Astrocyte (in vitro differentiated cells and primary cell): ENCODE measurements at regions not wholly inside any gene's neighbourhood (a gene's known extent, or its start where the extent isn't known, plus 50 kb on each side); places are given as distances from the start of the nearest gene placed in this dataset.

Source experiments
- DNase-seq: peaks from one replicate; pipeline ENCODE4 v3.0.0-alpha.2; 2010; ENCODE audit warnings: low read depth
- FAIRE-seq: peaks from 2 replicates; lab custom pipeline; 2011; peaks lifted over from hg19 to GRCh38; lab: Jason Lieb, UNC
- H2AFZ ChIP-seq: 2 replicates; pipeline ENCODE4 v1.6.0; 2012; ENCODE audit warnings: low read depth, low read length, inconsistent platforms
- H3K27ac ChIP-seq: 2 replicates; pipeline ENCODE4 v1.5.1; 2011; ENCODE audit warnings: low read depth, low read length, inconsistent platforms
- H3K27me3 ChIP-seq: 2 replicates; pipeline ENCODE4 v1.6.0; 2011; ENCODE audit warnings: low read length, inconsistent platforms; ENCODE audit not compliant: insufficient read depth
- H3K36me3 ChIP-seq: 2 replicates; pipeline ENCODE4 v1.5.1; 2011; ENCODE audit warnings: low read length, inconsistent platforms; ENCODE audit not compliant: insufficient read depth
- H3K4me1 ChIP-seq: 2 replicates; pipeline ENCODE4 v1.5.1; 2011; ENCODE audit warnings: low read length, inconsistent platforms; ENCODE audit not compliant: insufficient read depth
- H3K4me2 ChIP-seq: 2 replicates; pipeline ENCODE4 v1.6.0; 2012; ENCODE audit warnings: low read length, inconsistent platforms
- H3K4me3 ChIP-seq: 2 replicates; pipeline ENCODE4 v1.5.1; 2011; ENCODE audit warnings: low read depth, mild to moderate bottlenecking, low read length, inconsistent platforms; ENCODE audit not compliant: insufficient read depth
- H3K79me2 ChIP-seq: 2 replicates; pipeline ENCODE4 v1.6.0; 2012; ENCODE audit warnings: mild to moderate bottlenecking, low read length, inconsistent platforms; ENCODE audit not compliant: insufficient read depth
- H3K9ac ChIP-seq: 2 replicates; pipeline ENCODE4 v1.6.0; 2012; ENCODE audit warnings: mild to moderate bottlenecking, low read length, inconsistent platforms
- H3K9me3 ChIP-seq: 2 replicates; pipeline ENCODE4 v1.5.1; 2012; ENCODE audit warnings: low read depth, mild to moderate bottlenecking, low read length, inconsistent platforms; ENCODE audit not compliant: insufficient read depth
- H4K20me1 ChIP-seq: 2 replicates; pipeline ENCODE4 v1.6.0; 2012; ENCODE audit warnings: low read length, inconsistent platforms; ENCODE audit not compliant: insufficient read depth
- H3K27ac Mint-ChIP-seq: one replicate; pipeline ENCODE4 v1.8.0; 2021; ENCODE audit warnings: mild to moderate bottlenecking, mixed read lengths; ENCODE audit not compliant: unreplicated experiment
- H3K27me3 Mint-ChIP-seq: one replicate; pipeline ENCODE4 v1.8.0; 2021; ENCODE audit warnings: low read depth, mixed read lengths; ENCODE audit not compliant: unreplicated experiment
- H3K36me3 Mint-ChIP-seq: one replicate; pipeline ENCODE4 v1.8.0; 2021; ENCODE audit warnings: low read depth, mixed read lengths; ENCODE audit not compliant: unreplicated experiment
- H3K4me1 Mint-ChIP-seq: one replicate; pipeline ENCODE4 v1.8.0; 2021; ENCODE audit warnings: low read depth, mixed read lengths; ENCODE audit not compliant: unreplicated experiment
- H3K4me3 Mint-ChIP-seq: one replicate; pipeline ENCODE4 v1.8.0; 2021; ENCODE audit warnings: mild to moderate bottlenecking, moderate library complexity, mixed read lengths; ENCODE audit not compliant: unreplicated experiment
- H3K9me3 Mint-ChIP-seq: one replicate; pipeline ENCODE4 v1.8.0; 2021; ENCODE audit warnings: mild to moderate bottlenecking, mixed read lengths; ENCODE audit not compliant: unreplicated experiment
- EZH2 ChIP-seq: IDR thresholded peaks from 2 replicates; pipeline ENCODE4 v1.6.1; 2012; ENCODE audit warnings: mild to moderate bottlenecking, low read length, inconsistent platforms; ENCODE audit not compliant: insufficient read depth
- TF ChIP-seq, protein P1 (sequence below): IDR thresholded peaks from 2 replicates; pipeline ENCODE4 v1.5.1; 2011; ENCODE audit warnings: low read depth, mild to moderate bottlenecking, inconsistent platforms, low read length, moderate library complexity; ENCODE audit not compliant: insufficient read depth

DNA sequence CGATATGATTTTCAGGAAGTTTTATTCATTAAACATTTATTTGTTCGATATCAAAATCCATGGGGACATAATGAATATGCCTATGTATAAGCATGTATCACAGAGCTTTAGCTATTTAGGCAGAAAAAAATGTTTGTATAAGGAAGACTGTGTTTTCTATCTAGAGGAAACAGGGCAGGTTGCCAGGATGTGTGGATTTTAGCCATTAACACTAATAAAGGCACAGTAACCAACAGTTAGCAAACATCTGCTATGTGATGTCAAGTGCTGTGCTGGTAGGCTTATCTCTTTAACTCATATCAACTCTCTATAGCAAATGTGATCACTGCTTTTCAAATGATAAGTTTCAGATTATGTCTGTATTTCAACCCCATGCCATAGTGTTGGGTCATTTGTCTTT is 708.9 kb upstream of the HS3ST1 start:
- Mint-ChIP-seq H3K36me3 (no peaks in the 10 kb centered on the region), H3K4me1 (no peaks in the 10 kb centered on the region), H3K9me3 (no peaks in the 10 kb centered on the region), H3K4me3 (no peak overlapping the region), H3K27ac (no peak overlapping the region), H3K27me3 (no peaks in the 10 kb centered on the region)
- Histone ChIP-seq H3K79me2 (no peaks in the 10 kb centered on the region), H3K9ac (no peak overlapping the region), H4K20me1 (no peaks in the 10 kb centered on the region), H3K4me3 (no peak overlapping the region), H3K4me2 (no peak overlapping the region), H3K9me3 (no peaks in the 10 kb centered on the region), H3K36me3 (no peaks in the 10 kb centered on the region), H3K27ac (no peak overlapping the region), H3K4me1 (no peaks in the 10 kb centered on the region), H3K27me3 (no peaks in the 10 kb centered on the region), H2AFZ (no peak overlapping the region)
- FAIRE-seq (no peak), DNase-seq (no peak)
- no peak for TF ChIP-seq EZH2

DNA sequence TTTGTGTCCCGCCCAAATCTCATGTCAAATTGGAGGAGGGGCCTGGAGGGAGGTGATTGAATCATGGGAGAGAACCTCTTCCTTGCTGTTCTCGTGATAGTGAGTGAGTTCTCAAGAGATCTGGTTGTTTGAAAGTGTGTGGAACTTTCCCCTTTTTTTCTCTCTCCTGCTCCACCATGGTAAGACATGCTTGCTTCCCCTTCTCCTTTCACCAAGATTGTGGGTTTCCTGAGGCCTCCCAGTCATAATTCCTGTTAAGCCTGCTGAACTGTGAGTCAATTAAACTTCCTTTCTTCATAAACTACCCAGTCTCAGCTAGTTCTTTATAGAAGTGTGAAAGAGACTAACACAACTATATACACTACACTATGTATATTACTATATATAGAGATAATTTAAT is 697.8 kb upstream of the HS3ST1 start:
- no peak overlapping the region for H3K9ac ChIP-seq
- no peak overlapping the region for H2AFZ ChIP-seq
- H3K27ac ChIP-seq: no peak overlapping the region
- no peak overlapping the region for H3K4me2 ChIP-seq
- no peaks in the 10 kb centered on the region for H4K20me1 ChIP-seq
- H3K9me3 Mint-ChIP-seq: no peaks in the 10 kb centered on the region
- H3K4me1 ChIP-seq: no peaks in the 10 kb centered on the region
- no peak for FAIRE-seq
- TF ChIP-seq, protein P1, sequence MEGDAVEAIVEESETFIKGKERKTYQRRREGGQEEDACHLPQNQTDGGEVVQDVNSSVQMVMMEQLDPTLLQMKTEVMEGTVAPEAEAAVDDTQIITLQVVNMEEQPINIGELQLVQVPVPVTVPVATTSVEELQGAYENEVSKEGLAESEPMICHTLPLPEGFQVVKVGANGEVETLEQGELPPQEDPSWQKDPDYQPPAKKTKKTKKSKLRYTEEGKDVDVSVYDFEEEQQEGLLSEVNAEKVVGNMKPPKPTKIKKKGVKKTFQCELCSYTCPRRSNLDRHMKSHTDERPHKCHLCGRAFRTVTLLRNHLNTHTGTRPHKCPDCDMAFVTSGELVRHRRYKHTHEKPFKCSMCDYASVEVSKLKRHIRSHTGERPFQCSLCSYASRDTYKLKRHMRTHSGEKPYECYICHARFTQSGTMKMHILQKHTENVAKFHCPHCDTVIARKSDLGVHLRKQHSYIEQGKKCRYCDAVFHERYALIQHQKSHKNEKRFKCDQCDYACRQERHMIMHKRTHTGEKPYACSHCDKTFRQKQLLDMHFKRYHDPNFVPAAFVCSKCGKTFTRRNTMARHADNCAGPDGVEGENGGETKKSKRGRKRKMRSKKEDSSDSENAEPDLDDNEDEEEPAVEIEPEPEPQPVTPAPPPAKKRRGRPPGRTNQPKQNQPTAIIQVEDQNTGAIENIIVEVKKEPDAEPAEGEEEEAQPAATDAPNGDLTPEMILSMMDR: no peak
- TF ChIP-seq EZH2: no peak
- no peaks in the 10 kb centered on the region for H3K4me1 Mint-ChIP-seq
- no peak overlapping the region for H3K27ac Mint-ChIP-seq
- no peak overlapping the region for H3K4me3 Mint-ChIP-seq
- DNase-seq: no peak
- no peaks in the 10 kb centered on the region for H3K79me2 ChIP-seq
- H3K4me3 ChIP-seq: no peak overlapping the region
- H3K27me3 ChIP-seq: no peaks in the 10 kb centered on the region
- H3K36me3 ChIP-seq: no peaks in the 10 kb centered on the region
- H3K36me3 Mint-ChIP-seq: no peaks in the 10 kb centered on the region
- no peaks in the 10 kb centered on the region for H3K27me3 Mint-ChIP-seq
- peaks cover 8% of the 10 kb centered on the region for H3K9me3 ChIP-seq

GRCh38 chr4:12124138-12124537 is 695.4 kb upstream of the HS3ST1 start:
- H3K27ac Mint-ChIP-seq: no peak overlapping the region
- H4K20me1 ChIP-seq: no peaks in the 10 kb centered on the region
- DNase-seq (no peak), FAIRE-seq (no peak)
- H2AFZ ChIP-seq: no peak overlapping the region
- H3K79me2 ChIP-seq: no peaks in the 10 kb centered on the region
- no peaks in the 10 kb centered on the region for H3K9me3 Mint-ChIP-seq
- H3K27me3 Mint-ChIP-seq: no peaks in the 10 kb centered on the region
- peaks cover 2% of the 10 kb centered on the region for H3K9me3 ChIP-seq
- no peaks in the 10 kb centered on the region for H3K36me3 Mint-ChIP-seq
- TF ChIP-seq, protein P1: no peak
- no peak for TF ChIP-seq EZH2
- H3K27me3 ChIP-seq: no peaks in the 10 kb centered on the region
- H3K4me3 Mint-ChIP-seq: no peak overlapping the region
- no peaks in the 10 kb centered on the region for H3K4me1 ChIP-seq
- no peak overlapping the region for H3K9ac ChIP-seq
- no peaks in the 10 kb centered on the region for H3K36me3 ChIP-seq
- no peak overlapping the region for H3K27ac ChIP-seq
- no peaks in the 10 kb centered on the region for H3K4me1 Mint-ChIP-seq
- H3K4me2 ChIP-seq: no peak overlapping the region
- no peak overlapping the region for H3K4me3 ChIP-seq
